Esophagus squamous epithelium (tissue), 4 donors: ENCODE measurements at regions not wholly inside any gene's neighbourhood (a gene's known extent, or its start where the extent isn't known, plus 50 kb on each side); places are given as distances from the start of the nearest gene placed in this dataset.

ENCODE experiments used
- POLR2A ChIP-seq, 4 donors: fragments of 450-650 bp; IDR thresholded peaks; one replicate each; pipeline ENCODE4 v1.6.1; 2017; ENCODE audit warnings: antibody characterized with exemption in 4 of 4, mild to moderate bottlenecking in 4 of 4, moderate library complexity in 3 of 4
- TF ChIP-seq, protein P1 (sequence below), 6 experiments: fragments of 450-650 bp in 4 of 6; fragments of 200-600 bp in 2 of 6; sonication (generic) in 2 of 6; IDR thresholded peaks; one replicate each; pipeline ENCODE4 v1.5.1; 2016 to 2019; ENCODE audit warnings: antibody characterized with exemption in 6 of 6, mild to moderate bottlenecking in 4 of 6, moderate library complexity in 4 of 6

DNA sequence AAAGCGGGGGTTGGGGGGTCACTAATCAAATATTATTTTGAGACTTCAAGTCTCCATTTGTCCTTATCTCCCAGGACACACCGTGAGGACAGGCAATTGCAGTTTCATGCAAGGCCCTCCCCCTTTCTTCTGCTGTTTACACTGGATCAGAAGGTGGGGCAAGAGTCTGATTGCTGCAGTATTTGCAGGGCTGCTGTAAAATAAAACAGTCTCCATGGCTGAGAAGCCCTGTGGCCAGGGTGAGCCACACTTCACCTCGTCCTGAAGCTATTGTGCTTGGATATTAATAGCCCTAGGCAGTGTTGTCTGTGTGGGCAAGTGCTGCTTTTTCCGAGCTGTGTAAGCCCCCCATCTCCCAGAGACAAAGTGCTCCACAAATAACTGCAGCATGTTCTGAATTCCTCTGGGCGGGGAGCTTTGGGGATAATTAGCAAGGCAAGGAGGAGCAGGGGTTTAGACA, 187.4 kb upstream of the NTF3 start:
- TF ChIP-seq, protein P1, sequence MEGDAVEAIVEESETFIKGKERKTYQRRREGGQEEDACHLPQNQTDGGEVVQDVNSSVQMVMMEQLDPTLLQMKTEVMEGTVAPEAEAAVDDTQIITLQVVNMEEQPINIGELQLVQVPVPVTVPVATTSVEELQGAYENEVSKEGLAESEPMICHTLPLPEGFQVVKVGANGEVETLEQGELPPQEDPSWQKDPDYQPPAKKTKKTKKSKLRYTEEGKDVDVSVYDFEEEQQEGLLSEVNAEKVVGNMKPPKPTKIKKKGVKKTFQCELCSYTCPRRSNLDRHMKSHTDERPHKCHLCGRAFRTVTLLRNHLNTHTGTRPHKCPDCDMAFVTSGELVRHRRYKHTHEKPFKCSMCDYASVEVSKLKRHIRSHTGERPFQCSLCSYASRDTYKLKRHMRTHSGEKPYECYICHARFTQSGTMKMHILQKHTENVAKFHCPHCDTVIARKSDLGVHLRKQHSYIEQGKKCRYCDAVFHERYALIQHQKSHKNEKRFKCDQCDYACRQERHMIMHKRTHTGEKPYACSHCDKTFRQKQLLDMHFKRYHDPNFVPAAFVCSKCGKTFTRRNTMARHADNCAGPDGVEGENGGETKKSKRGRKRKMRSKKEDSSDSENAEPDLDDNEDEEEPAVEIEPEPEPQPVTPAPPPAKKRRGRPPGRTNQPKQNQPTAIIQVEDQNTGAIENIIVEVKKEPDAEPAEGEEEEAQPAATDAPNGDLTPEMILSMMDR (IDR thresholded peaks at IDR 0.05) = no peak
- TF ChIP-seq POLR2A (IDR thresholded peaks at IDR 0.05) = no peak
